HG02642 (cell line): ENCODE measurements at regions not wholly inside any gene's neighbourhood (a gene's known extent, or its start where the extent isn't known, plus 50 kb on each side); places are given as distances from the start of the nearest gene placed in this dataset.

Experiments
- ATAC-seq: cut with Tn5 transposase; IDR thresholded peaks from one replicate; pipeline ENCODE4 v1.9.1; 2021; ENCODE audit warnings: mild to moderate bottlenecking; ENCODE audit not compliant: unreplicated experiment, poor library complexity

GRCh38 chr13:29674532-29674931 is 79.0 kb upstream of the SLC7A1 start:
- no peak for ATAC-seq

DNA sequence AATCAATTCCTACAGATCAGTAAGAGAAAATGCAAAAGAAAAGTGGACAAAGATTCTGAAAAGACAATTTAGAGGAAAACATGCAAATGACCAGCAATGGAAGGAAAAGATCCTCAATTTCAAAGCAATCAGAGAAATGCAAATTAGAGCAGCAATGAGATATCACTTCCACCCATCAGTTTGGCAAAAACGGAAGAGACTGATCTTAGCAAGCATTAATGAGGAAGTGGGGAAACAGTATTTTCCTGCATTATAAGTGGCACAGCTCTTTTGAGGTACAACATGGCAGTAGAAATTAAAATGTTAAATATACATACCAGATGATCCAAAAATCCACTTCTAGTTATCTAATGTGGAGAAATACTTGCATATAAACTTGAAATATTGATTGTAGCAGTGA is 69.1 kb upstream of the SLC7A1 start:
- no peak for ATAC-seq

GRCh38 chr13:29654843-29655547 is 59.5 kb upstream of the SLC7A1 start:
- no peak for ATAC-seq

DNA sequence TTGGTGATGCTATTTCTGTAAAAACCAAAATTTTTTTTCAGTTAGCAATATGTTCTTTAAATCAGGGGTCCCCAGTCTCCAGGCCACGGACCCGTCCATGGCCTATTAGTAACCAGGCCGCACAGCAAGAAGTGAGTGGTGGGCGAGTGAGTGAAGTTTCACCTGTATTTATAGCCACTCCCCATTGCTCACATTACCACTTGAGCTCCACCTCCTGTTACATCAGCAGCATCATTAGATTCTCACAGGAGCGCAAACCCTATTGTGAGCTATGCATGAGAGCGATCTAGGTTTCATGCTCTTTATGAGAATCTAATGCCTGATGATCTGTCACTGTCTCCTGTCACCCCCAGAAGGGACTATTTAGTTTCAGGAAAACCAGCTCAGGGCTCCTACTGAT is 58.9 kb upstream of the SLC7A1 start:
- ATAC-seq, result no peak

GRCh38 chr13:29648760-29649159 is 53.3 kb upstream of the SLC7A1 start:
- ATAC-seq, result no peak
